Ovary (tissue), 7 donors: ENCODE measurements at regions not wholly inside any gene's neighbourhood (a gene's known extent, or its start where the extent isn't known, plus 50 kb on each side); places are given as distances from the start of the nearest gene placed in this dataset.

Source experiments
- DNase-seq, 5 donors: peaks; one replicate each; pipeline ENCODE4 v3.0.0-alpha.2; 2019 to 2020
- H3K27ac ChIP-seq, 2 donors: fragments of 200-600 bp; one replicate each; pipeline versions ENCODE4 v1.5.1 to v1.8.0; 2019 to 2022
- H3K27me3 ChIP-seq: fragments of 200-600 bp; one replicate; pipeline ENCODE4 v1.8.0; 2022
- H3K36me3 ChIP-seq: fragments of 200-600 bp; sonication (generic); one replicate; pipeline ENCODE4 v1.5.1; 2019
- H3K4me1 ChIP-seq: one replicate; pipeline ENCODE4 v1.8.1; 2013; ENCODE audit warnings: mild to moderate bottlenecking, moderate library complexity; ENCODE audit not compliant: insufficient read depth
- H3K4me3 ChIP-seq: fragments of 200-600 bp; sonication (generic); one replicate; pipeline ENCODE4 v1.5.1; 2017
- H3K9me3 ChIP-seq, 2 donors: fragments of 200-600 bp in 1 of 2; sonication (generic) in 1 of 2; one replicate each; pipeline versions ENCODE4 v1.5.1 to v1.8.1; 2013 to 2019; ENCODE audit warnings: mild to moderate bottlenecking in 1 of 2, moderate library complexity in 1 of 2
- CTCF ChIP-seq, 3 donors: fragments of 450-650 bp in 2 of 3; fragments of 200-600 bp in 1 of 3; IDR thresholded peaks; one replicate each; pipeline versions ENCODE4 v1.5.1 to v1.8.0; 2016 to 2022; ENCODE audit warnings: antibody characterized with exemption in 3 of 3, mild to moderate bottlenecking in 1 of 3
- EP300 ChIP-seq: sonication (generic); formaldehyde crosslinking; IDR thresholded peaks from one replicate; pipeline ENCODE4 v1.6.1; 2017; ENCODE audit warnings: antibody characterized with exemption
- POLR2A ChIP-seq: fragments of 450-650 bp; IDR thresholded peaks from one replicate; pipeline ENCODE4 v1.6.1; 2017; ENCODE audit warnings: antibody characterized with exemption, mild to moderate bottlenecking, moderate library complexity
- WGBS, 3 donors: extraction: QIAGEN DNeasy Blood & Tissue Kit in 1 of 3; methylation state at CpG; one replicate each; pipeline versions ENCODE4 v1.1.5 to v1.1.7; 2013 to 2017; 5-methylcytosine and 5-hydroxymethylcytosine counted together
- intact Hi-C, 4 donors: fragments of 100-400 bp; cut with DNase I; formaldehyde crosslinking; loops; one replicate each; pipeline versions ENCODE4 v1.11.0 to v1.15.1; 2022 to 2023
- donor health status: DM: no; HTN: no; CAD: no; lungs with moderate emphysema.
- donor health status: DM: no; HTN: no; CAD: no.
- donor health status: Bipolar disorder and iron deficiency.
- donor health status: DM: no; HTN: no; CAD: no.
- donor health status: DM: yes; HTN: yes; CAD: no.

GRCh38 chr10:113287592-113287991 lies 265.3 kb upstream of the HABP2 start:
- intact Hi-C loops, result no loop called here
- H3K9me3 ChIP-seq, result no peaks in the 10 kb centered on the region

GRCh38 chr10:113290137-113290536 lies 262.7 kb upstream of the HABP2 start:
- TF ChIP-seq EP300 (no peak), CTCF (IDR thresholded peaks at IDR 0.05) (no peak), POLR2A (no peak)
- Histone ChIP-seq H3K9me3 (no peaks in the 10 kb centered on the region), H3K4me3 (no peak overlapping the region), H3K4me1 (peaks cover 4% of the 10 kb centered on the region), H3K27ac (no peak overlapping the region), H3K27me3 (no peaks in the 10 kb centered on the region), H3K36me3 (no peaks in the 10 kb centered on the region)
- WGBS, 3 donors, result 95 to 100% (median 98%) methylated on average over 1 of the region's 1 CpG
- intact Hi-C loops, result no loop called here
- DNase-seq, result no peak

More at GRCh38 chr10:113287592-113287991, 265.3 kb upstream of the HABP2 start:
- no peak overlapping the region for H3K27ac ChIP-seq
- no peak for DNase-seq
- no peaks in the 10 kb centered on the region for H3K36me3 ChIP-seq
- H3K27me3 ChIP-seq, result no peaks in the 10 kb centered on the region
- TF ChIP-seq POLR2A, result no peak
- TF ChIP-seq CTCF (IDR thresholded peaks at IDR 0.05), result no peak
- no peak for TF ChIP-seq EP300
- peaks cover 2% of the 10 kb centered on the region for H3K4me1 ChIP-seq
- H3K4me3 ChIP-seq, result no peak overlapping the region

- Histone ChIP-seq H3K9me3 (no peaks in the 10 kb centered on the region), H3K27ac (no peak overlapping the region), H3K4me1 (peaks cover 4% of the 10 kb centered on the region), H3K4me3 (no peak overlapping the region), H3K27me3 (no peaks in the 10 kb centered on the region), H3K36me3 (no peaks in the 10 kb centered on the region)
- intact Hi-C loops, result no loop called here
- no peak for DNase-seq
- TF ChIP-seq POLR2A (no peak), CTCF (IDR thresholded peaks at IDR 0.05) (no peak), EP300 (no peak)
- 66 to 83% (median 69%) methylated on average over 2 of the region's 2 CpGs for WGBS, 3 donors
Observed at GRCh38 chr10:113291413-113291812, 261.4 kb upstream of the HABP2 start.

GRCh38 chr10:113292086-113292485 lies 260.8 kb upstream of the HABP2 start:
- no peak for DNase-seq
- 19 to 45% (median 26%) methylated on average over 3 of the region's 3 CpGs for WGBS, 3 donors
- H3K36me3 ChIP-seq, result no peaks in the 10 kb centered on the region
- no peaks in the 10 kb centered on the region for H3K9me3 ChIP-seq
- peaks cover 4% of the 10 kb centered on the region for H3K4me1 ChIP-seq
- H3K4me3 ChIP-seq, result no peak overlapping the region
- no peak overlapping the region for H3K27ac ChIP-seq
- TF ChIP-seq POLR2A (no peak), CTCF (IDR thresholded peaks at IDR 0.05) (no peak), EP300 (no peak)
- no peaks in the 10 kb centered on the region for H3K27me3 ChIP-seq
- intact Hi-C loops, result no loop called here

- Histone ChIP-seq H3K36me3 (no peaks in the 10 kb centered on the region), H3K27me3 (no peaks in the 10 kb centered on the region), H3K27ac (no peak overlapping the region), H3K4me3 (no peak overlapping the region), H3K9me3 (no peaks in the 10 kb centered on the region), H3K4me1 (peaks cover 4% of the 10 kb centered on the region)
- no peak for DNase-seq
- no peak for TF ChIP-seq EP300
- TF ChIP-seq CTCF (IDR thresholded peaks at IDR 0.05), result no peak
- TF ChIP-seq POLR2A, result no peak
- 89 to 94% (median 89%) methylated on average over 5 of the region's 5 CpGs for WGBS, 3 donors
- intact Hi-C loops, result no loop called here
Observed at GRCh38 chr10:113292743-113293142, 260.1 kb upstream of the HABP2 start.
